ENCODE measurements at regions not wholly inside any gene's neighbourhood (a gene's known extent, or its start where the extent isn't known, plus 50 kb on each side); places are given as distances from the start of the nearest gene placed in this dataset.

- ATAC-seq, result no peak
- Histone ChIP-seq H3K4me1 (peaks cover 20% of the 10 kb centered on the region), H3K9me3 (no peaks in the 10 kb centered on the region), H3K27me3 (no peaks in the 10 kb centered on the region), H3K36me3 (replicated peaks in 1 of 2; ENCODE audit: insufficient read depth in 1 of 2, low read depth in 2 of 2) (no peaks in the 10 kb centered on the region), H3K4me3 (no peak overlapping the region), H3K27ac (no peak overlapping the region)
- intact Hi-C loops (cut with DNase I), result no loop called here
- TF ChIP-seq CTCF (IDR thresholded peaks at IDR 0.05), result no peak
- TF ChIP-seq POLR2A (IDR thresholded peaks at IDR 0.05), result no peak
- 59 to 77% methylated on average over 2 of the region's 2 CpGs for WGBS, 2 donors
- DNase-seq, result no peak
Measured at GRCh38 chr2:216574046-216574445, 59.2 kb upstream of the IGFBP2 start.

- TF ChIP-seq CTCF (IDR thresholded peaks at IDR 0.05) (no peak), POLR2A (IDR thresholded peaks at IDR 0.05) (no peak)
- H3K9me3 ChIP-seq, result no peaks in the 10 kb centered on the region
- intact Hi-C loops (cut with DNase I), result no loop called here
- no peaks in the 10 kb centered on the region for H3K27me3 ChIP-seq
- ATAC-seq, result no peak
- H3K36me3 ChIP-seq (replicated peaks in 1 of 2; ENCODE audit: insufficient read depth in 1 of 2, low read depth in 2 of 2), result no peaks in the 10 kb centered on the region
- H3K4me1 ChIP-seq, result peaks cover 20% of the 10 kb centered on the region
- 88 to 93% methylated on average over 3 of the region's 3 CpGs for WGBS, 2 donors
- no peak for DNase-seq
- no peak overlapping the region for H3K27ac ChIP-seq
- no peak overlapping the region for H3K4me3 ChIP-seq
Measured at GRCh38 chr2:216574586-216574985, 58.6 kb upstream of the IGFBP2 start.

- no peak for TF ChIP-seq CTCF (IDR thresholded peaks at IDR 0.05)
- no peak for TF ChIP-seq POLR2A (IDR thresholded peaks at IDR 0.05)
- Histone ChIP-seq H3K4me1 (peaks cover 20% of the 10 kb centered on the region), H3K9me3 (no peaks in the 10 kb centered on the region), H3K36me3 (replicated peaks in 1 of 2; ENCODE audit: insufficient read depth in 1 of 2, low read depth in 2 of 2) (no peaks in the 10 kb centered on the region), H3K27ac (no peak overlapping the region), H3K27me3 (no peaks in the 10 kb centered on the region), H3K4me3 (no peak overlapping the region)
- no peak for DNase-seq
- WGBS, 2 donors, result 81 to 100% methylated on average over 1 of the region's 1 CpG
- intact Hi-C loops (cut with DNase I), result no loop called here
- no peak for ATAC-seq
Measured at GRCh38 chr2:216575465-216575864, 57.8 kb upstream of the IGFBP2 start.

- 71 to 81% methylated on average over 4 of the region's 4 CpGs for WGBS, 2 donors
- no peak overlapping the region for H3K27ac ChIP-seq
- TF ChIP-seq POLR2A (IDR thresholded peaks at IDR 0.05), result no peak
- TF ChIP-seq CTCF (IDR thresholded peaks at IDR 0.05), result no peak
- H3K4me1 ChIP-seq, result peaks cover 20% of the 10 kb centered on the region
- H3K36me3 ChIP-seq (replicated peaks in 1 of 2; ENCODE audit: insufficient read depth in 1 of 2, low read depth in 2 of 2), result no peaks in the 10 kb centered on the region
- no peak overlapping the region for H3K4me3 ChIP-seq
- intact Hi-C loops (cut with DNase I), result no loop called here
- no peaks in the 10 kb centered on the region for H3K27me3 ChIP-seq
- DNase-seq (no peak), ATAC-seq (no peak)
- H3K9me3 ChIP-seq, result no peaks in the 10 kb centered on the region
Measured at GRCh38 chr2:216576616-216577015, 56.6 kb upstream of the IGFBP2 start.

- DNase-seq (no peak), ATAC-seq (no peak)
- intact Hi-C loops (cut with DNase I), result no loop called here
- Histone ChIP-seq H3K27ac (no peak overlapping the region), H3K4me3 (no peak overlapping the region), H3K27me3 (no peaks in the 10 kb centered on the region), H3K9me3 (no peaks in the 10 kb centered on the region), H3K4me1 (peaks cover 5% of the 10 kb centered on the region), H3K36me3 (replicated peaks in 1 of 2; ENCODE audit: insufficient read depth in 1 of 2, low read depth in 2 of 2) (no peaks in the 10 kb centered on the region)
- no peak for TF ChIP-seq CTCF (IDR thresholded peaks at IDR 0.05)
- no peak for TF ChIP-seq POLR2A (IDR thresholded peaks at IDR 0.05)
- WGBS, 2 donors, result 92 to 100% methylated on average over 1 of the region's 1 CpG
Measured at GRCh38 chr2:216578325-216578724, 54.9 kb upstream of the IGFBP2 start.
